HUES6 (cell line): ENCODE measurements at regions not wholly inside any gene's neighbourhood (a gene's known extent, or its start where the extent isn't known, plus 50 kb on each side); places are given as distances from the start of the nearest gene placed in this dataset.

ENCODE experiments used
- H3K27ac ChIP-seq: 2 replicates; pipeline ENCODE4 v1.7.0; 2013; ENCODE audit warnings: low read depth, mild to moderate bottlenecking, low read length, inconsistent platforms
- H3K27me3 ChIP-seq: 2 replicates; pipeline ENCODE4 v1.6.1; 2013; ENCODE audit warnings: low read length; ENCODE audit not compliant: control insufficient read depth, insufficient read depth
- H3K36me3 ChIP-seq: 2 replicates; pipeline ENCODE4 v1.6.1; 2013; ENCODE audit warnings: low read length; ENCODE audit not compliant: control insufficient read depth, insufficient read depth
- H3K4me1 ChIP-seq: 2 replicates; pipeline ENCODE4 v1.6.1; 2013; ENCODE audit warnings: low read length; ENCODE audit not compliant: control insufficient read depth, insufficient read depth
- H3K4me3 ChIP-seq: 2 replicates; pipeline ENCODE4 v1.5.1; 2013; ENCODE audit warnings: low read depth, low read length
- H3K9ac ChIP-seq: one replicate; pipeline ENCODE4 v1.6.1; 2013; ENCODE audit warnings: mild to moderate bottlenecking, low read length
- H3K9me3 ChIP-seq: 2 replicates; pipeline ENCODE4 v1.6.1; 2013; ENCODE audit warnings: low read depth, low read length; ENCODE audit not compliant: control insufficient read depth, insufficient read depth

GRCh38 chr21:22925032-22925431 is 1926.8 kb downstream of the NCAM2 start:
- Histone ChIP-seq H3K4me3 (no peak overlapping the region), H3K27ac (no peak overlapping the region), H3K9ac (no peak overlapping the region), H3K9me3 (no peaks in the 10 kb centered on the region), H3K36me3 (no peaks in the 10 kb centered on the region), H3K4me1 (no peaks in the 10 kb centered on the region), H3K27me3 (no peaks in the 10 kb centered on the region)

DNA sequence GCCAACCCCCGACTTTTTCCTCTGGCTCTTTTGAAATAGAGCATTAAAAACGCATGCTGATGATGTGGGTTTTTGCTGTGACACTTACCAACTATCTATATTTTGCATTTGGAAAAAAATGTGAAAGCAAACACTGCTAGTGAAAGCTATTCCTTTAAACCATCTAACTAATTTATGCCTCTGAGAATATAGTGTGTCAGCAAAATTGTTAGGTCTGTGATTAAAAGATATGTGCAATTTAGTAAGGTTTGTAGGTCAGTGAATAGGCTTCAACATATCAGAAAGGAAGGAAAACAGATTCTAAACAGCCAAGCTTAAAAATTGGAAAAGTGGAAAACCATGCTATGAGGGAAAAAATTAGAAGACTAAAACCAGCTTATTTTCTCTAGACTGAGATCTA is 1929.3 kb downstream of the NCAM2 start:
- no peaks in the 10 kb centered on the region for H3K4me1 ChIP-seq
- no peaks in the 10 kb centered on the region for H3K27me3 ChIP-seq
- H3K9me3 ChIP-seq = no peaks in the 10 kb centered on the region
- no peak overlapping the region for H3K4me3 ChIP-seq
- no peaks in the 10 kb centered on the region for H3K36me3 ChIP-seq
- H3K9ac ChIP-seq = no peak overlapping the region
- no peak overlapping the region for H3K27ac ChIP-seq

DNA sequence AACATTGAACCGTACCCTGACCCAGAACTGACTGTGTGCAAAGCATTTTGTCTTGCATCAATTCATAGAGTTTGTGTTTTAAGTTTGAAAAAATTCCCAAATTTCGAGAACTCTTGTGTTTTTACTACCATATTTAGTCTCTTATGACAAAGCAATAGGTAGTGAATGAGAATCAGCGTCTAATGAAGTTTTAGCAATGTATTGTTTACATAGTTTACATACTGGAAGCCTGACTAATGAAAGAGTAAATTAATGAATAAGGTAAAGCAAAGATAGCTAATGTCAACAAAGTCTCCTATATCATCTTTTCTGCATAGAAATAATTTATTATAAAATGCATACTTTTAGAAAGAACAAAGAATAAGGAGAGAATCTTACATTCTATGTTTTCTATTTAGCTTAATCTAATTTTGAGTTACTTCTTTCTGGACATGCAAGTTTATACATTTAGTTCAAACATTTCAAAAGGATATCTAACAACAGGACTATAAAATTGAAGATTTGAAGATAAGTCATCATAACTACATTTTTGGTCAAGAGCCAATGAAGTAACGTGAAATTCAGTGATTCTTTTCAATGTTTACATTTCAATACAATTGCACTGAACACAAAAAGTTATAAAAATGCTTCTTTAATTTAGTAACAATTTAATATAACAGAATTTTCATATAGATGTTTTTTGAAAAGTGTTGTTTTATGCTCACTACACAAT is 1943.7 kb downstream of the NCAM2 start:
- H3K36me3 ChIP-seq = no peaks in the 10 kb centered on the region
- no peak overlapping the region for H3K4me3 ChIP-seq
- no peak overlapping the region for H3K27ac ChIP-seq
- H3K4me1 ChIP-seq = no peaks in the 10 kb centered on the region
- H3K27me3 ChIP-seq = no peaks in the 10 kb centered on the region
- H3K9ac ChIP-seq = no peak overlapping the region
- H3K9me3 ChIP-seq = no peaks in the 10 kb centered on the region

DNA sequence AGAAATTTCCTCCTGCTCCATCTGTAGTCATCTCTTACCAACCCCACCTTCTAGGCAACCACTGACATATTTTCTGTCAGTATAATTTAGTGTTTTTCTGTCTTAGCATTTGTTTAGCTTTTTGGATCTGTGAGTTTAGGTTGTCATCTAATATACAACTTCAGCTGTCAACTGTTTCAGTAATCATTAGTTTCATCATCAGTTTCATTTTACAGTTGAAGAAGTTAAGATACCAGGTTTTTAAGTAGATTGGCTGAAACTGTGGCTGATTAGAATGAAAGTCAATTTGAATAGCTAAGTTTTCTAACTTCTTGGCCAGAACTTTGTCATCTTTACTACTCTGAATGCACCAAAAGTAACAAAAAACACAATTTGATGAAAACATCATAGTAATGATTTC is 1957.3 kb downstream of the NCAM2 start:
- Histone ChIP-seq H3K9ac (no peak overlapping the region), H3K4me3 (no peak overlapping the region), H3K27me3 (no peaks in the 10 kb centered on the region), H3K27ac (no peak overlapping the region), H3K36me3 (no peaks in the 10 kb centered on the region), H3K4me1 (no peaks in the 10 kb centered on the region), H3K9me3 (peaks cover 1% of the 10 kb centered on the region; the same call in 1 of the 2 replicates)

- Histone ChIP-seq H3K36me3 (no peaks in the 10 kb centered on the region), H3K9me3 (no peaks in the 10 kb centered on the region), H3K27ac (no peak overlapping the region), H3K4me1 (peaks cover 9% of the 10 kb centered on the region; the same call in 1 of the 2 replicates), H3K9ac (no peak overlapping the region), H3K4me3 (no peak overlapping the region), H3K27me3 (no peaks in the 10 kb centered on the region)
Measured at GRCh38 chr21:22961258-22961657, 1963.0 kb downstream of the NCAM2 start.

DNA sequence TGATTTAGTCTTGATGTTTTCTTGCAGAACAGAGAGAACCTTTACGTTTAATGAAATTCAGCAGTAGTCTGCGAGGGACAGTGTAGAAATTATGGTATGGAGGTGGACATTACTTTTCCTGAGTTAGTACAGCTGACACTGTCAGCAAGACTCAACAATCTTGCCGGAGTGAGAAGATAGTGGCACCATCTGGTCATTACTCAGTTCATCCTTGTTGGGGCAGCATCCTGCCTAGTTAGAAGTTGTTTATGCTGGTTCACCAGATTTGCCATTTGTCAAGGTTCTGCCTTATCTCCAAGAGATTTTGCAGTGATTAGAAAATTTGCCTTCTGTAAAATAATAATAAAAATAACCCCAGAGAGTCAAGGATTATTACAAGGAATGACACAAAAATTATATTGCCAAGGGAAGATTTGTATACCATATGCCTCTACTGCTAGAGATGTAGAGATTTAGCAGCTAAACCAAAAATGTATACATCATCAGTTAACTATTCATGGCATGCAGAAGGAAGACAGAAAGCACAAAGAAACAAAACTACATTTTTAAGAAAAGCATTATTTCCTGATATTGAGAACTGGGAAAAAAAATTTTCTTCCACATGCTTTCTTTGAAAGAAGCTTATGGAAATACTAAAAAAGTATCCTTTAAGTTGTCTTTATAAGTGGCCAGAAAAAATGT is 1967.4 kb downstream of the NCAM2 start:
- H3K9me3 ChIP-seq = no peaks in the 10 kb centered on the region
- no peak overlapping the region for H3K27ac ChIP-seq
- no peak overlapping the region for H3K9ac ChIP-seq
- no peaks in the 10 kb centered on the region for H3K36me3 ChIP-seq
- H3K4me3 ChIP-seq = no peak overlapping the region
- peaks cover 9% of the 10 kb centered on the region; the same call in 1 of the 2 replicates for H3K4me1 ChIP-seq
- no peaks in the 10 kb centered on the region for H3K27me3 ChIP-seq

GRCh38 chr21:22981819-22982218 is 1983.6 kb downstream of the NCAM2 start:
- Histone ChIP-seq H3K4me1 (peaks cover 9% of the 10 kb centered on the region), H3K36me3 (no peaks in the 10 kb centered on the region), H3K4me3 (no peak overlapping the region; the same call in 1 of the 2 replicates), H3K27ac (no peak overlapping the region), H3K9ac (no peak overlapping the region), H3K27me3 (no peaks in the 10 kb centered on the region), H3K9me3 (no peaks in the 10 kb centered on the region)

GRCh38 chr21:22993144-22993543 is 1994.9 kb downstream of the NCAM2 start:
- Histone ChIP-seq H3K4me3 (0 out of 2 replicates have a peak overlapping the region, but pooled peaks have one; percentile 17), H3K9ac (no peak overlapping the region), H3K27me3 (no peaks in the 10 kb centered on the region), H3K27ac (no peak overlapping the region), H3K4me1 (no peaks in the 10 kb centered on the region), H3K36me3 (no peaks in the 10 kb centered on the region), H3K9me3 (no peaks in the 10 kb centered on the region)

GRCh38 chr21:22993822-22994574 is 1995.8 kb downstream of the NCAM2 start:
- Histone ChIP-seq H3K9me3 (no peaks in the 10 kb centered on the region), H3K9ac (peak overlapping the region; percentile 17), H3K27me3 (no peaks in the 10 kb centered on the region), H3K27ac (no peak overlapping the region), H3K4me1 (no peaks in the 10 kb centered on the region), H3K4me3 (peak overlapping the region; percentile 17), H3K36me3 (no peaks in the 10 kb centered on the region)

DNA sequence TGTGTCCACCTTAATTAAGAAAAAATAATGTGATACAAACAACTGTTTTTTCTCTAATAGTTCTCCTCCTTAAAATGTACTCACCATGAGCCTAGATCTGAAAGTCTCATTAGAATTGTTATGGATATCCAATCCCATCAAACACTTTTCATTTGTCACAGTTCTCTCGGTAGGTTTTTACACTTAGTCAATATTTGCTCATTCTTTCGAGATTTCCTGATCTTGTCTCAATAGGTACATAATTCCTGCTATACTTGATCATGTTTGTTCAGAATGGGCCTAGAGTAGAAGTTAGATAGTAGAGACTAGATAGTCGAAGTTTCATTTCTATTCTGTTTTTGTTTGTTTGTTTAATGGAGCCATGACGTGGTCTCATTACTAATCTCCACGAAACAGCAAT is 2005.7 kb downstream of the NCAM2 start:
- H3K9me3 ChIP-seq = no peaks in the 10 kb centered on the region
- no peaks in the 10 kb centered on the region for H3K27me3 ChIP-seq
- no peak overlapping the region for H3K4me3 ChIP-seq
- no peak overlapping the region for H3K9ac ChIP-seq
- no peak overlapping the region for H3K27ac ChIP-seq
- H3K4me1 ChIP-seq = no peaks in the 10 kb centered on the region
- no peaks in the 10 kb centered on the region for H3K36me3 ChIP-seq
